ENCODE measurements at regions not wholly inside any gene's neighbourhood (a gene's known extent, or its start where the extent isn't known, plus 50 kb on each side); places are given as distances from the start of the nearest gene placed in this dataset.

- Mint-ChIP-seq H3K9me3 (no peaks in the 10 kb centered on the region; a peak in 1 of 5 replicates), H3K4me3 (no peak overlapping the region), H3K27ac (no peak overlapping the region), H3K27me3 (ENCODE audit: low read depth) (peaks cover 1% of the 10 kb centered on the region), H3K36me3 (ENCODE audit: insufficient read depth in 1 of 3, low read depth in 3 of 3) (peaks cover 0 to under 1% (median 0%) of the 10 kb centered on the region in 3 experiments; a peak in 1 of 7 replicates), H3K4me1 (peaks cover 21 to 22% of the 10 kb centered on the region in 2 experiments)
- H4K91ac ChIP-seq (ENCODE audit: insufficient read length, low read depth, low read length), result no peak overlapping the region
- H3K18ac ChIP-seq (ENCODE audit: insufficient read length, low read depth, low read length), result no peak overlapping the region
- DNase-seq, result no peak
- no CpG with 5 or more reads among the region's 7 CpGs for WGBS (ENCODE audit: extremely low coverage, insufficient read length, low lambda C conversion rate)
- no peak overlapping the region for H3K56ac ChIP-seq (ENCODE audit: insufficient read length, low read depth, low read length)
- H3K4me1 ChIP-seq (ENCODE audit: insufficient read depth, low read length), result no peaks in the 10 kb centered on the region
- H3K79me1 ChIP-seq (ENCODE audit: insufficient read depth, low read depth, low read length, poor library complexity, severe bottlenecking), result no peaks in the 10 kb centered on the region
- H3K79me2 ChIP-seq (ENCODE audit: insufficient read depth, low read length), result no peaks in the 10 kb centered on the region
- no peak overlapping the region for H4K8ac ChIP-seq (replicated peaks; ENCODE audit: insufficient read length, low read depth, low read length)
- H2BK120ac ChIP-seq (ENCODE audit: low read depth, low read length, poor library complexity, severe bottlenecking), result no peak overlapping the region
- H3K14ac ChIP-seq (ENCODE audit: insufficient read depth, low read length), result no peak overlapping the region; the same call in 1 of the 2 replicates
- no peak for TF ChIP-seq CTCF (conservative IDR thresholded peaks at IDR 0.05)
- no peak overlapping the region for H3K4ac ChIP-seq (ENCODE audit: low read depth, low read length)
- no peak overlapping the region for H3T11ph ChIP-seq (ENCODE audit: low read length)
- no peaks in the 10 kb centered on the region for H3K23me2 ChIP-seq (ENCODE audit: insufficient read length, low read depth, low read length, poor library complexity, severe bottlenecking)
- H2AK5ac ChIP-seq (ENCODE audit: insufficient read length, low read length), result no peak overlapping the region
- H3K9ac ChIP-seq (ENCODE audit: extremely low read depth, insufficient read length, low read length), result no peak overlapping the region
- no peak overlapping the region for H2BK5ac ChIP-seq (ENCODE audit: insufficient read length, low read length)
- H4K5ac ChIP-seq (ENCODE audit: insufficient read length, low read depth, low read length), result no peak overlapping the region
- no peak overlapping the region for H2BK15ac ChIP-seq (ENCODE audit: low read depth, low read length)
- no peak overlapping the region for H2BK20ac ChIP-seq (ENCODE audit: low read depth, low read length, poor library complexity, severe bottlenecking)
- no peak overlapping the region for H2BK12ac ChIP-seq (ENCODE audit: insufficient read length, low read depth, low read length)
- H3K27me3 ChIP-seq (ENCODE audit: insufficient read depth, low read length), result no peaks in the 10 kb centered on the region
- H2AFZ ChIP-seq (ENCODE audit: low read length), result no peak overlapping the region
- no peak overlapping the region for H3K4me2 ChIP-seq (ENCODE audit: insufficient read depth, insufficient read length, low read length)
- H4K20me1 ChIP-seq (ENCODE audit: control insufficient read depth, insufficient read depth, insufficient read length), result no peaks in the 10 kb centered on the region
- H3K27ac ChIP-seq (ENCODE audit: insufficient read length, low read depth, low read length), result no peak overlapping the region
- no peak overlapping the region for H3K23ac ChIP-seq (ENCODE audit: insufficient read length, low read depth, low read length)
- H3K9me3 ChIP-seq (ENCODE audit: control insufficient read depth, low read depth, low read length), result no peaks in the 10 kb centered on the region
These were observed 88.3 kb upstream of the PRR23E start for GRCh38 chr3:127104586-127104985.

Data from H9 (cell line).